ENCODE measurements at regions not wholly inside any gene's neighbourhood (a gene's known extent, or its start where the extent isn't known, plus 50 kb on each side); places are given as distances from the start of the nearest gene placed in this dataset.

DNA sequence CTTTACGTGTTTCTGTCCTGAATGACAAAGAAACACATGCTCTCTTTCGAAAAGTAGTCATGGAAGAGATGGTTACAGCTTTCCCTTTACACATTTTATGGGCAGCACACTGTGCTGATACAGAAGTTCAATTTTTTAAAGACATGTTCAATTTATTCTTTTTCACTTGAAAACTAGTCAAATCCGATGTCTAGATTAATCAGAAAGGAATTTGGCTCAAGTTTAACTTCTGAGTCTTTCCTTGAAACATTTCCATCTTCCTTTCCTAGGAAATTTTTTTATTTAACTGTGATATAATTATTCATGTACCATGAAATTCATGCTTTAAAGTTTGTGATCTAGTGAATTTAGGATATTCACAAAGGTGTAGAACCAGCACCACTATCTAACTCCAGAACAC, 360.1 kb downstream of the TNS3 start:
- H3K4me3 ChIP-seq (ENCODE audit: low read length, poor library complexity, severe bottlenecking): no peak overlapping the region
- H4K20me1 ChIP-seq (ENCODE audit: insufficient read depth, low read length, poor library complexity, severe bottlenecking): no peaks in the 10 kb centered on the region
- no peaks in the 10 kb centered on the region for H3K36me3 ChIP-seq (ENCODE audit: insufficient read depth, low read length)
- H2AFZ ChIP-seq (ENCODE audit: low read length): no peak overlapping the region
- H3K9me3 ChIP-seq (ENCODE audit: insufficient read depth, low read depth, low read length): no peaks in the 10 kb centered on the region; the same call in 1 of the 2 replicates
- no peaks in the 10 kb centered on the region for H3K27me3 ChIP-seq (ENCODE audit: insufficient read depth, low read length, poor library complexity, severe bottlenecking)
- no peak overlapping the region for H3K9ac ChIP-seq (ENCODE audit: low read depth, low read length, poor library complexity, severe bottlenecking)
- no peaks in the 10 kb centered on the region for H3K79me2 ChIP-seq (ENCODE audit: insufficient read depth, low read length)
- no peaks in the 10 kb centered on the region for H3K9me2 ChIP-seq (replicated peaks; ENCODE audit: low read depth, low read length)
- no peak overlapping the region for H3K4me2 ChIP-seq (ENCODE audit: low read depth, low read length, poor library complexity, severe bottlenecking)
- TF ChIP-seq, protein P1, sequence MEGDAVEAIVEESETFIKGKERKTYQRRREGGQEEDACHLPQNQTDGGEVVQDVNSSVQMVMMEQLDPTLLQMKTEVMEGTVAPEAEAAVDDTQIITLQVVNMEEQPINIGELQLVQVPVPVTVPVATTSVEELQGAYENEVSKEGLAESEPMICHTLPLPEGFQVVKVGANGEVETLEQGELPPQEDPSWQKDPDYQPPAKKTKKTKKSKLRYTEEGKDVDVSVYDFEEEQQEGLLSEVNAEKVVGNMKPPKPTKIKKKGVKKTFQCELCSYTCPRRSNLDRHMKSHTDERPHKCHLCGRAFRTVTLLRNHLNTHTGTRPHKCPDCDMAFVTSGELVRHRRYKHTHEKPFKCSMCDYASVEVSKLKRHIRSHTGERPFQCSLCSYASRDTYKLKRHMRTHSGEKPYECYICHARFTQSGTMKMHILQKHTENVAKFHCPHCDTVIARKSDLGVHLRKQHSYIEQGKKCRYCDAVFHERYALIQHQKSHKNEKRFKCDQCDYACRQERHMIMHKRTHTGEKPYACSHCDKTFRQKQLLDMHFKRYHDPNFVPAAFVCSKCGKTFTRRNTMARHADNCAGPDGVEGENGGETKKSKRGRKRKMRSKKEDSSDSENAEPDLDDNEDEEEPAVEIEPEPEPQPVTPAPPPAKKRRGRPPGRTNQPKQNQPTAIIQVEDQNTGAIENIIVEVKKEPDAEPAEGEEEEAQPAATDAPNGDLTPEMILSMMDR (conservative IDR thresholded peaks at IDR 0.05; ENCODE audit: low read length): no peak
- no peak for TF ChIP-seq EZH2phosphoT487 (IDR thresholded peaks at IDR 0.05; ENCODE audit: borderline replicate concordance)
- no peaks in the 10 kb centered on the region for H3F3A ChIP-seq (ENCODE audit: low read depth)
- H3K4me1 ChIP-seq (ENCODE audit: insufficient read depth, low read length, poor library complexity, severe bottlenecking): no peaks in the 10 kb centered on the region

DNA sequence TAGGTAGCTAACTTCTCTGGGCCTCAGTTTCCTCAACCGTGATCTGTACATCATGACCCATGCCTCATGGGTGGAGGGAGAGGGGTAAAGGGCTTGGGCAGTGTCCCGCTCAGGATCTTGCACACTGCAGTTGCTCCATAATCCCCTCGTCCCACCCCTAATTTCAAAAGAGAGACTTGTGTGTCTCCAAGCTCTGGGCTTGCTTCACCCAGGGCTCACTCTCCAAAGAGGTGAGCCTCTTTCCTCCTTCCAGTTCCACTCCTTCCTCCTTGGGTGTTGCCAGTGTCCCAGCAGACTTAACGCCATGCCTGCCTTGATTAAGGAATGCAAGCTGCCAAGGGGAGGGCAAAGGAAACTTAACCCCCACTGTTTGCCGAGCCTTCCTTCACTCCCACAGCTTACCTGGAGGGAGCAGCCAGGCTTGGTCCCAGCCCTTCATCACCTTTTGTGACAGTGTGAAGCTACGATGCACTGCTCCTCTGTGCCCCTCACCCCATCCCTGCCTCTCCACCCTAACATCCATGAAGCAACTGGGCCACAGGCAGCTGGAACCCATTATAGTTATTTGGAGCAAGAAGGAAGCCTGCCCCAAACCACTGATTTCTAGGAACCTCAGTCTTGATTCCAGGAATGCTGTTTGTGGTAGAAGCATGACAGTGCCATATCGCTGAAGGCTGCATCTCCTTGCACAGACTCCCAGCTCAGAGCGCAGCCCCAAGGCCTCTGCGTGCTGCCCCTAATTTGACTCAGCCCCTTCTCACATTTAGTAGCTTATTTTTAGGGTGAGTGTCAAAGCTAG, 363.3 kb downstream of the TNS3 start:
- TF ChIP-seq EZH2phosphoT487 (IDR thresholded peaks at IDR 0.05; ENCODE audit: borderline replicate concordance): no peak
- TF ChIP-seq, protein P1 (conservative IDR thresholded peaks at IDR 0.05; ENCODE audit: low read length): no peak
- no peaks in the 10 kb centered on the region for H3K27me3 ChIP-seq (ENCODE audit: insufficient read depth, low read length, poor library complexity, severe bottlenecking)
- H3K9ac ChIP-seq (ENCODE audit: low read depth, low read length, poor library complexity, severe bottlenecking): no peak overlapping the region
- no peaks in the 10 kb centered on the region for H3F3A ChIP-seq (ENCODE audit: low read depth)
- H3K4me1 ChIP-seq (ENCODE audit: insufficient read depth, low read length, poor library complexity, severe bottlenecking): no peaks in the 10 kb centered on the region
- H3K79me2 ChIP-seq (ENCODE audit: insufficient read depth, low read length): no peaks in the 10 kb centered on the region
- no peaks in the 10 kb centered on the region; the same call in 1 of the 2 replicates for H3K9me3 ChIP-seq (ENCODE audit: insufficient read depth, low read depth, low read length)
- H3K4me2 ChIP-seq (ENCODE audit: low read depth, low read length, poor library complexity, severe bottlenecking): no peak overlapping the region
- H2AFZ ChIP-seq (ENCODE audit: low read length): no peak overlapping the region
- H4K20me1 ChIP-seq (ENCODE audit: insufficient read depth, low read length, poor library complexity, severe bottlenecking): no peaks in the 10 kb centered on the region
- no peaks in the 10 kb centered on the region for H3K36me3 ChIP-seq (ENCODE audit: insufficient read depth, low read length)
- H3K9me2 ChIP-seq (replicated peaks; ENCODE audit: low read depth, low read length): no peaks in the 10 kb centered on the region
- no peak overlapping the region for H3K4me3 ChIP-seq (ENCODE audit: low read length, poor library complexity, severe bottlenecking)

DNA sequence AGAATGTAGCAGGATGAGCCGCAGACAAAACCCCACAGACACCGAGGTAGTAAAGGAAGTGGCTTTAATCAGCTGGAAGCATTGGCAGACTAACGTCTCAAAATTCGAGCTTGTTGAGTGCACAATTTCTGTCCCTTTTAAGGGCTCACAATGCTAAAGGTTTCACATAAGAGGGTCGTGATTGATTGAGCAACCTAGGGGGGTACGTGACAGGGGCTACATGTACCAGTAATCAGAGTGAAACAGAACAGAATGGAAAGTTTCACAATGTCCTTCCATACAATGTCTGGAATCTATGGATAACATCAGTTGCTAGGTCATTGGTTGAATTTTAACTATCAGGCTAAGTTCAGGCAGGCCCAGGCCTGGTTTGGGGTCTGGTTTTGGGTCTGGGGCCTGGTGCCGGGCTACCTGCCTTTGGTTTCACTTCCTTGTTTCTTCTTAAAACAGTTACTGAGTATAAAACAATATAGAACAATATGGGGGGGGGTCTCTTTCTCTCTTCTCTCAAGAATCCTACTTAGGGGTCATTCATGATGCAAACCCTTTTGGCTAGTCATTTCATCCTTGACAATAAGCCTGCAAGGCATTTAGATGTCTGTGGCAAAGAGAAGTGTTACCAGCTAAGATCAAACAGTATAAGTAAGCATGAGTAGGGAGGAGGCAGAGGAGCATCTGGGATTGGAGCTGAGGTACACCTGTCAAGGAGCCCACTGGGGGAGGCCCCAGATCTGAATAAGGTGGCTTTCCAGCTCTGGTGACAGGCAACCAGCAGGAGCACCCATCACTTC, 364.1 kb downstream of the TNS3 start:
- Histone ChIP-seq H3K36me3 (ENCODE audit: insufficient read depth, low read length) (no peaks in the 10 kb centered on the region), H3F3A (ENCODE audit: low read depth) (no peaks in the 10 kb centered on the region), H3K9me2 (replicated peaks; ENCODE audit: low read depth, low read length) (no peaks in the 10 kb centered on the region), H2AFZ (ENCODE audit: low read length) (no peak overlapping the region), H3K9ac (ENCODE audit: low read depth, low read length, poor library complexity, severe bottlenecking) (no peak overlapping the region), H3K9me3 (ENCODE audit: insufficient read depth, low read depth, low read length) (no peaks in the 10 kb centered on the region; the same call in 1 of the 2 replicates), H3K4me3 (ENCODE audit: low read length, poor library complexity, severe bottlenecking) (no peak overlapping the region), H3K27me3 (ENCODE audit: insufficient read depth, low read length, poor library complexity, severe bottlenecking) (no peaks in the 10 kb centered on the region), H3K79me2 (ENCODE audit: insufficient read depth, low read length) (no peaks in the 10 kb centered on the region), H3K4me1 (ENCODE audit: insufficient read depth, low read length, poor library complexity, severe bottlenecking) (no peaks in the 10 kb centered on the region), H4K20me1 (ENCODE audit: insufficient read depth, low read length, poor library complexity, severe bottlenecking) (no peaks in the 10 kb centered on the region), H3K4me2 (ENCODE audit: low read depth, low read length, poor library complexity, severe bottlenecking) (no peak overlapping the region)
- no peak for TF ChIP-seq EZH2phosphoT487 (IDR thresholded peaks at IDR 0.05; ENCODE audit: borderline replicate concordance)
- TF ChIP-seq, protein P1 (conservative IDR thresholded peaks at IDR 0.05; ENCODE audit: low read length): no peak
